ENCODE measurements at regions not wholly inside any gene's neighbourhood (a gene's known extent, or its start where the extent isn't known, plus 50 kb on each side); places are given as distances from the start of the nearest gene placed in this dataset.
"Not testable (repeated sequence)": the region's sequence is repeated elsewhere in the genome, so short reads cannot be mapped to it uniquely, and the experiment has no call there.

DNA sequence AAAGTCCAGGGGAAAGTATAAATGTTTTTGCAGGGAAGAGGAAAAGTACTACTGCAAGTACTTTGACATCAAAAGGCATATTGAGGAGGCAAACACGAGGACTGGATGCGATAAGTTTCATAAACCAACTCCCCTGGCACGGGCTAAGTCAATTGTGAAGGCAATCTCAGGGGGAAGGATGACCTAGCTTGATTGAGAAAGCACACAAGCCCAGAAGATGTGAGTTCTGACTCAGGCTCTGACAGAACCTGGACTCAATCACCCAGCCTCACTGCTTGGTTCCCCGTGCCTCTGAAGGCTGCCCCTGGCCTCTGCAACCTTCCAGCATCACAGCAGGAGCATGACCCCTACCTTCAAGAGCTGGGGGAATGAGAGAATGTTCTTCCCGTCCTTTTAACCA lies 93.2 kb upstream of the ZNF438 start:
- DNase-seq (ENCODE audit: low read depth), result no peak

GRCh38 chr10:31125789-31126188 lies 94.1 kb upstream of the ZNF438 start:
- no peak for DNase-seq (ENCODE audit: low read depth)

DNA sequence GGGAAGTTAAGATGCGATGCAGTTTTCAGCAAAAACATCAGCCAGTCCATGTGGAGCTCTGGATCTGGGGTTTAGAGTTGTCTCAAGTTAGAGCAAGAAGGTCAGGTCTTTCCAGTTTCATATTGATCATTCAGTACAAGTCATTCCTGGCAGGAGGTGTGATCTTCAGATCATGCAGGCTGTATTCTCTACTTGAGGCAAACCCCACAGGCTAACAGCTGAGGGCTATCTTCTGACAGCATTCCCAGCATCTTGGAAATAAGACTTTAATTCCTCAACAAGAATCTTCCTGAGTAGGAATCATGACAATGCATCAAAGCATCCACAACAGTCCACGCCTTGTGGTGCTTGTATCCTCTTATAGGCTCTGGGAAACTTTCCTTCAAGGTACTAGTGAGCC lies 94.9 kb upstream of the ZNF438 start:
- DNase-seq (ENCODE audit: low read depth), result no peak

DNA sequence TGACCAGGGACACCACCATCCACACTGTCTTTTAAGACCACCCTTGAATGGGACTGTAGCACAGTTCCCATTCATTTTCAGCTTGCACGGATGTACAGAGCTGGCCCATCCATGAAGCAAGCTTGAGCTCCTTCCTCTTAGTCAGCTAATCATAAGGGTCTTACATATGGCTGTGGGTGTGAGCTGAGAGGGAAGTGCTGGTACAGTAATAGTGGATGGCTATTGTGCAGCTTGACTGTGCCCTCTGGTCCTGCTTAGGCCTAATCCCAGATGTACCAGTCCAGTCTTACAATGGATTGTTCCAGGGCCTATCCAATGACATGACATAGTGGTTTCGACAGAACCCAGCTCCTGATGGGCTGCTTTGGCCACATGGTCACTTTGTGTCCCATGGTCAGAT lies 96.9 kb upstream of the ZNF438 start:
- DNase-seq (ENCODE audit: low read depth), result no peak

DNA sequence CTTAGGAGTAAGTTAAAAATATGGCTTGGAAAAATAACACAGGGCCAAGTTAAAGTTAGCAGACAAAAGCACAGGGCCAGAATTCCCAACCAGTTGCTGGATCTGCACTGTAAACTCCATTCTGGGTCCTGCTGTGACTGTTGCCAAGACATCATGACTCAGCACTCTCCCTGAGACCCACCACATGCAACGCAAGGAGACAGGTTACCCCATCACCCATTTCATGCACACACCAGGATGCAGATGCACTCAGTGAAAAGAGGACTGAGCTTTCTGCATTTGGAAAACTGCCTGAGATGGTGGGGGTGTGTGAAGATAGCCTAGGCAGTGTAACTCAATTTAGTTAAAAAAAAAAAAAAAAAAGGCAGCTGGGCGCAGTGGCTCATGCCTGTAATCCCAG lies 97.6 kb upstream of the ZNF438 start:
- peak; percentile 70 for DNase-seq (ENCODE audit: low read depth)

DNA sequence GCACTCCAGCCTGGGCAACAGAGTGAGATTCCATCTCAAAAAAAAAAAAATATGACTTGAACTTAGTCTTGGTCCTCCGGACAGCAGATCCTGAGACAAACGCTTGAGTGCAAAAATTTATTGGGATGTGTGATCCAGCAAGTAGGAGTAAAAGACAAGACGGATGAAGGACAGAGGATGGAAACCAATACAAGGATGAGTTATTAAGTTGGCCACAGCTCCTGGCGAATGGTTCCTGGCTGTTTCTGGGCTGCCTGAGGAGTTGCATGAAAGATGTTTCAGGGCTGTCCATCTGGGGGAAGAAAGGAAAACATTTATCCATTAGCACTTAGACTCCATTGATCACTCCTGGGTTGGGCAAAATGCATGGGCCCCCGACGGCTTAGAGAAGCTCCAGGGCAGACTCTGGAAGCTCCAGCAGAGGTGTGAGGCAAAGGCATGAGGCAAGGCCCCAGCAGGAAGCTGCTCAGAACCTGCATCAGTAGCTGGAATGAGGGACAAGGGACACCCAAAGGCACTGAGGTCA lies 98.3 kb upstream of the ZNF438 start:
- DNase-seq (ENCODE audit: low read depth), result no peak

DNA sequence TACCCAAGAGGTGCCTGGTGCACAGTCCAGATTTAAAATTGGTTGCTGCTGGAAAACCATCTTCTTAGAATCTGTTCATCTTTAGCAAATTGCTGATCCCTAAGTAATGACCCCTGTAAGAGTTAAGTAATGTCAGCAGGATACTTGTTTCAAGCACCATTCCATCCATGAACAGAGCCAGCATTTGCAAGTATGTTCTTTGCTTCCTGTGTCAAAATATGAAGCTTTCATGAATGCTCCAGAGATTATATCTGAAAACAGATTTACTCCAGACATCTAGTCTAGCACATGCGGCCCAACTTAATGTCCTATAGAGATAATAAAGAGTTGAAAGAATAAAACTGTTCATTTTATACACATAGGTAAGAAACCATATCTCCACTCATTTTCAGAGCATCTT lies 98.7 kb upstream of the ZNF438 start:
- no peak for DNase-seq (ENCODE audit: low read depth)

GRCh38 chr10:31131251-31131650 lies 99.6 kb upstream of the ZNF438 start:
- no peak for DNase-seq (ENCODE audit: low read depth)

- no peak for DNase-seq (ENCODE audit: low read depth)
Measured at GRCh38 chr10:31132681-31133244, 101.1 kb upstream of the ZNF438 start.

- no peak for DNase-seq (ENCODE audit: low read depth)
Measured at GRCh38 chr10:31133251-31133791, 101.7 kb upstream of the ZNF438 start.

- peak; percentile 80 for DNase-seq (ENCODE audit: low read depth)
Measured at GRCh38 chr10:31133792-31134310, 102.2 kb upstream of the ZNF438 start.

- DNase-seq (ENCODE audit: low read depth), result peak; percentile 93
Measured at GRCh38 chr10:31134311-31134952, 102.8 kb upstream of the ZNF438 start.

DNA sequence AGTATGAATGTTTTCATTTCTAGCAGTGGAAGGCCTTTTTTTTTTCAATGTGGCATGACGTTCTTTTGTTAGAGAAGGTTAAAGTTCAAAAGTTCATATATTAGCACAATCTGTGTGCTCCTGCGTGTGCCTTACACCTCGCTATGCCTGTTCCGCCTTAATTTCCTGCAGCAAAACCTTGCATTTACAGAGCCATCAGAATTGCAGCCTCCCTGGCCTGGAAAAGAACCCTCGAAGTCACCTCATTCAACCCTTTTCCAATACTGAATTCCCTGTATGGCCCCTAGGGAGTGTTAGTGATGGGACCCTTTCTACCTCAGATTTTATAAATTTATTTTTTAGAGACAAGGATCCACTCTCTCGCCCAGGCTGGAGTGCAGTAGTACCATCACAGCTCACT lies 103.5 kb upstream of the ZNF438 start:
- DNase-seq (ENCODE audit: low read depth), result no peak

- DNase-seq (ENCODE audit: low read depth), result not testable (repeated sequence)
Measured at GRCh38 chr10:31135791-31136190, 104.1 kb upstream of the ZNF438 start.

DNA sequence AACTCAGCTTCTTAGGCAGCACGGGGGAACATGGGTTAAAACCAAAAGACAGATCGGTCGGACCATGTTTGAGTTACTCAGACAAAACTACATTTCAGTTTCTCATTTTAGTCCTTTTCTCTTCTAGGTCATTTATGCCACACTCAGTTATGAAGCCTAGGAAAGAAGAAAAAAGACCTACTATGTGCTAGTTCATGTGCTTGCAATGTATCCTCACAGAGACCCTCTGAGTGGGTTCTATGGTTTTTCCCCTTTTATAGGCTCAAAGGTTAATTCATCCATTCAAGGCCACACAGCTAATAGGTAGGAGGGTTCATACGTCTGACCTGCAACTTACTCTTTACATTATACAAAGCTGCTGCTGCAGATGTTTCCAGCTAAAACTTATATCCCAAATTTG lies 104.7 kb upstream of the ZNF438 start:
- DNase-seq (ENCODE audit: low read depth), result no peak

DNA sequence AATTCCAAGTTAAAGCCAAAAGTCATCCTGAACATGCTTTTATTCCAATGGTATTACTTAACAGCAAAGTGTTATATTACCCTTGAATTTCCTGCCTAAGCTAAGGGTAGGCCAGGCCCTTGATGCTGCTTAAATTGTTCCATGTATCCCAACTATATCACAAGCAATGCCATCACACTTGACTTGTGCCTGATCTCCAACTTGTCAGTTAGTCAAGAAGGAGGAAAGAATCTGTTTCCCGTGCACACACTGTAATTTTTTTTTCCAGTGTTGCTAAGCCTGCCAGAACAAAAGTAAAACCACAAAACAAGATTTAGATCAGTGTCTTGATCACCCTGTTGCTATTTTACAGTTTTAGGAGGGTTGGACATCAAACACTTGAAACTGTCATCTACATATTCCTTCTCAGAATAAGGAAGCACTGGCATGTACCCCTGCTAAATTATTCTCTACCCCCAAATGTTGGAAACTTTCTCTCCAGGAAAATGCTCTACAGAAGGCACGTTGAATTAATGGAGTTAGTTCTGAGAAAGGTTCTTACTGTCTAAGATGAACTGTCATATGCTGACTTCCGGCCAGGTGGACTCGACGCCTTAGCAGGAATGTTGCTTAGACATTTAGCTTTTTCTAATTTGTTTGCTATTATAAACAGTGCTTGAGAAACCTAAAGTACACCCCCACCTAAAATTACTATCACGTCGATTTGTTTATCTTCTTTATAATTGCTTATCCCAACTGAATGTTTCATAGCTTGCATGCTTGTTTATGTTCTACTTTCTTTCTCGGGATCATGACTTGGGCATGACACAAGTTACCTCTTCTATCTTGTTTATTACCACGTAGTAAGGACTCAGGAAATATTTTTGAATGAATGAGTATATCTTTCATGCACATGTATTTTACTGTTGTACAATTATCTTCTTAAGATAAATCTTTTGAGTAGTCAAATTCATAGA lies 105.5 kb upstream of the ZNF438 start:
- DNase-seq (ENCODE audit: low read depth), result peak; percentile 48

DNA sequence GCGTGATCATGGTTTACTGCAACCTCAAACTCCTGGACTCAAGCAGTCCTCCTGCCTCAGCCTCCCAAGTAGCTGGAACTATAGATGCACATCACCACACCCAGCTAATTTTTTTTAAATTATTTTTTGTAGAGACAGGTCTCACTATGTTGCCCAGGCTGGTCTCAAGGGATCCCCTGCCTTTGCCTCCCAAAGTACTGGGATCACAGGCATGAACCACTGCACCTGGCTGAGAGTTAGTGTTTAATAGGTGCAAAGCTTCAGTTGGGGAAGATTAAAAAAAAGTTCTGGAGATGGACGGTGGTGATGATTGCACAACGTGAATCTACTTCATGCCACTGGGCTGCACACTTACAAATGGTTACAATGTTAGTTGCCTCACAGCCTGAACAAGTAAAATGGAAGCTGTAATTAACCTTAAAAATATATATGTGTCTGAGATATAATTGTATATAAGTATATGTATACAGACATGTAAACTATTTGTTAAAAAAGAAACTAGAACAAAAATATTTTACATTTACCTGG lies 106.4 kb upstream of the ZNF438 start:
- DNase-seq (ENCODE audit: low read depth), result no peak

DNA sequence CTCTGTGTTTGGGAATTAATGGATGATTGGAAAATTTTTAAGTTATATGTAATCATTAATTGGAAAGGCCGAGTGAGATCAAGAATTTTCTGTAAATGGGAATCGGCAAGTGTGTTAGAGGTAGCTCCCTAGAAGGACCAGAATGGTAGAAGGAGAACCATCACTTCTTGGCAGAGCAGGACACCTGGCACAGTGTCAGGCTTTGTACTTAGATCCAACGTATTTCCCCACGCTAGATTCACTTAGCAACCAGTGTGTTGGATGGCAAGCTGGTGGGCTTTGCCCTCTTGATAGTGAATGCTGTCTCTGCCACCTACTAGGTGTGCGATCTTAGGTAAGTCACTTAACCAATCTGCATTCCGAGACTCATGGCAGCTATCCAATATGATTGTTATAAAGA lies 107.8 kb upstream of the ZNF438 start:
- DNase-seq (ENCODE audit: low read depth), result no peak

GRCh38 chr10:31140716-31141115 lies 109.1 kb upstream of the ZNF438 start:
- DNase-seq (ENCODE audit: low read depth), result no peak

- peak; percentile 90 for DNase-seq (ENCODE audit: low read depth)
Measured at GRCh38 chr10:31142026-31142425, 110.4 kb upstream of the ZNF438 start.

GRCh38 chr10:31143331-31143935 lies 111.8 kb upstream of the ZNF438 start:
- DNase-seq (ENCODE audit: low read depth), result no peak

DNA sequence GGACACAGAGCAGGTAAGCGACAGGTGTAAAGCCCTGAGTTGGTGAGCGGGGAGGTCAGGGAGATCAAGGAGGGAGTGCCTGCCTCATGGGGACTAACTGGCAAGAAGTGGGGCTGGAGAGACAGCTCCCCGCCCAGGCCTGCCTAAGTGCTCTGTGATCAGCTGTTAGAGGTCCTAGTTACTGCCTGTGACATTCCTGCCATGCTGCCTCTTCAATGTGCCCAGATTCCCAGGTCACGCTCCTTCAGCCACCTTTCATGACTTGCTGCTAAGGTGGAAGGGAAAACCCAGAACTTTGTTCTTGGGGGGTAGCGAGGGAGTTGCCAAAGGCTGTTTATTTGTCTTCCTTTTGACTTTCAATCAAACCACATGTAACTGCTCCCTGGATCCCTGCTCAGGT lies 114.3 kb upstream of the ZNF438 start:
- DNase-seq (ENCODE audit: low read depth), result no peak
